ENCODE measurements at regions not wholly inside any gene's neighbourhood (a gene's known extent, or its start where the extent isn't known, plus 50 kb on each side); places are given as distances from the start of the nearest gene placed in this dataset.

DNA sequence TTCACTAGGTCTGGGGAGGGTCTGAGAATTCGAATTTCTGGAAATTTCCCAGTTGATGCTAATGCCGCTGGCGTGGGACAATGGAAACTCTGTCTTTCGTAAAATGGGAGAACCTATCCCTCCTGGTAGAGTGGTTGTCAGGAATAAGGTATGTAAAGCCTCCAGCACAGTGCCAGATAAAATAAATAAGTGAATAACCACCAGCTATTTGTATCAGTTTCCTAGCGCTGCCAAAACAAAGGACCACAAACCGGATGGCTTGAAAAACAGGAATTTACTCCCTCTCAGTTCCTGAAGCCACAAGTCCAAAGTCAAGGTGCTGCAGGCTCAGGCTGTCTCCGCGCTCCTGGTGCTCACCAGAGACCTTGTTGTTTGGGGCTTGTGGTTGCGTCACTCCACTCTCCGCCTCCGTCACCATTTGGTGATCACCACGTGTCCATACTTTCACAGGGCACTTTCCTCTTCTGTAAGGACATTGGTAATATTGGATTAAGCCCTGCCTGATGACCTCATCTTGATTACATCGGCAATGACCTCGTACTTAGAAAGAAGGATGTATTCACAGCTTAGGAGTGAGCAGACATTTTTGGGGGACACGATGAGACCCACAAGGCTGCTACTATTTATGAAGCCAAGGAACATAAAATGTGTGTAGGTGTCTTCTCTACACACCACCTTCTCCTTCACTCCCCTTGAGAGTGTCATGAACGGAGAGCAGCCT lies 428.5 kb downstream of the IRS2 start:
- intact Hi-C loops (cut with DNase I): no loop called here
- no peak for DNase-seq (ENCODE audit: low spot score)

DNA sequence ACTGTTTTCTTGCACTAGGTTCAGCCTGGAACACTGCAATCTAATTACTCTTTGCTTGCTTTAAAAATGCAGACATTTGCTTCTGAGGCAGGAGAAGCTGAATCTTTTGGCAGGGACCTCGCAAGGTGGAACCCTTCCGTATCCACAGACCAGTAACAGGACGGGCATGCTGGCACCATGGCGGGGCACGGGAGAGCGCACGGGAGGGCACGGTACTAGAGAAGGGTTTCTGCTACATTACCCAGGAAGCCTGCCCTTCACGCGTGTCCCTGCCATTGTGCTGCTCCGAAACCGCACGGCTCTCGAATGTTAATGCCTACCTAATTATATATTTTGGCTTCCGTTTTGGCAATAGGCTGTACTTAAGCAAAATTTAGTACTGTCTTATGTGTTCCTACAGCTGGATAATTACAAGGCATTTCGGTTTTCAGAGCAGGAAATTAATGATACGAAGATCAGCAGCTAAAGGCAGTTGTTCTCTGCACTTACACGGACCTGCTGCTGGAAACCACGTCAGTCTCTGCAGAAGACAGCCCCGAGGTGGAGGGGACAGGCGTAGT lies 430.4 kb downstream of the IRS2 start:
- no peak for DNase-seq (ENCODE audit: low spot score)
- intact Hi-C loops (cut with DNase I): no loop called here

- DNase-seq (ENCODE audit: low spot score): no peak
- intact Hi-C loops (cut with DNase I): no loop called here
These were observed 431.2 kb downstream of the IRS2 start for GRCh38 chr13:109355166-109355565.

DNA sequence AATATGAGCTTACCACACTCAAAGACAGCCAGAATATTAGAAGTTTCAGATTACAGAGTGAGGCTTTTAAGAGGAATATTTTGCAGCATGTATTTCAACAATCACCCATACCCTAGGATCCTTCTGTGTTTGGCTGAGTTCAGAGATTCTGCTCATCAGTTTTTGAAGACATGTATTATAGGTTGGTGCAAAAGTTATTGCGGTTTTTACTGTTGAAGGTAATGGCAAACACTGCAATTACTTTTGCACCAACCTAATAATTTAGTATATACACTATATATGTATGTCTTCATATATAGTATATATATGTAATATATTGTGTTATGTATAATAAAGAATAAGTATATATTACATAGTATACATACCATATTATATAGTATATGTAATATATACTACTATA lies 435.1 kb downstream of the IRS2 start:
- intact Hi-C loops (cut with DNase I): no loop called here
- DNase-seq (ENCODE audit: low spot score): no peak

DNA sequence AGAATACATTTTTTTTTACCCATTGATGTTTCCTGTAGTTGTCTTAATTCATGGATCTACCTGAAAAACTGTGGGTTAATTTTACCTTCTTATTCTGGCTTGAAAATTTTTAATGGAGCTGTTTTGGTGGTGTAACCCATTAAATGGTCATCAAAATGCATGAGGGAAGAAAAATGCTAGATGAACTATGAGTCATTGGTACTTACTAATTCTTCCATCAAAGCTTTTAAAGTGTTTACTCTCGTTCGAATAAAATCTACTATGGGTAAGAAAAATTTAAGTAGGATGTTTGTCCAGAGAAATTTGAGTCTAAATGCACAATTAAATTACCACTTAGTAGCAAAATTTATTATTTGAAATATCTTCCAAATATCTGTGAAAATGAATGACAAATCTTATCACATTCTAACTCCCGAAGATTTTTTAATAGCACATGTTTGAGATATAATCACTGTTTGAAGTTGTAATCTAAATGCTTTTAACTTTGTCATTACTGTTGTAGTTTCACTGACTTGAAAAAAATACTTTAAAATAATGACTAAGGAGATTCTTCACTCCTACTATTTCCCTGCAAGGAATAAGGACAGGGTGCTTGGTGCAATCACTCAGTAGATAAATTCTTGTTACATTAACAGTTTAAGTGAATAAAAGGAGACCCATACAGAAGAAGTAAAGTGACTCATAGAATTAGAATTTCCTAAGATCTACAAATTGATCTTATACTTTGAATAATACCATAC lies 437.7 kb downstream of the IRS2 start:
- intact Hi-C loops (cut with DNase I): no loop called here
- no peak for DNase-seq (ENCODE audit: low spot score)

DNA sequence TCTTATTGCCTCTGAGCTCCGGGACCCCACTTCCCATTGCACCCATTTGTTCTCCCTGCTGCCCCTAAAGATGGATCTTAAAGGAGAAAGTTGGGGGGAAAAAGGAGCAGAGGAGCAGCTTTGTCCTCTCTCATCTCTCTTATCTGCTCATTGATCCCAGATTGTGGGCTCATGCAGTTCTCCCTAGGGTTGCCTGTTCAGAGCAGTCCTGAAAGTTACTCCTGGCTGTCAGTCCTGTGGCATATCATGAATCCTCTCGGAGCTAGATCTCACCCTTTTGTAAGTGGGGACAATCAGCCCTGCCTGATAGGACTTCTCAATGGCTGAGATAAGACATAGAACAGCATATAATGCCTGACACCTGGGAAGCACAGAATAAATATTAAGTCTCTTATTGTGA lies 440.3 kb downstream of the IRS2 start:
- no peak for DNase-seq (ENCODE audit: low spot score)
- intact Hi-C loops (cut with DNase I): no loop called here

DNA sequence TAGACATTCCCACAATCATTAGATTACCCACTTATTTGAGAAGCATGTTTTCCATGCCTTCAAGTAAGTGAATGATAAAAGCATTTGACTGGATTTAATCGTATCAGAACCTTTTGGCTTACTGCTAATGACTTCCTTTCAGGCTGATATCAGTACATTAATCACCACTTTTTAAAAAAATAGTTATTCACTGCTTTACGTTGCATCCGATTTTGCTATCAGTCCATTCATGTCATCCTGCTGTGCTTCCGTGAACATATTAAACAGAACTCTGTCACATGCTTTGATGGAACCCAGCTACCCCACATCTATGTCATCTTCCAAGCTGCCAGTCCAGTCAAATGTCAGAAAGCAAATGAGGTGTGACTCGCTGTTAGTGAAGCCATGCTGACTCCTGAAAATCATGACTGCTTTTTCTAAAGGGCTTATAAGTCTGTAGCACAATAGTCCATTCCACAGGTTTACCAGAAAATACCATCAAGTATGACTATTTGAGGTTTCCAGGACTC lies 440.9 kb downstream of the IRS2 start:
- intact Hi-C loops (cut with DNase I): no loop called here
- DNase-seq (ENCODE audit: low spot score): no peak

DNA sequence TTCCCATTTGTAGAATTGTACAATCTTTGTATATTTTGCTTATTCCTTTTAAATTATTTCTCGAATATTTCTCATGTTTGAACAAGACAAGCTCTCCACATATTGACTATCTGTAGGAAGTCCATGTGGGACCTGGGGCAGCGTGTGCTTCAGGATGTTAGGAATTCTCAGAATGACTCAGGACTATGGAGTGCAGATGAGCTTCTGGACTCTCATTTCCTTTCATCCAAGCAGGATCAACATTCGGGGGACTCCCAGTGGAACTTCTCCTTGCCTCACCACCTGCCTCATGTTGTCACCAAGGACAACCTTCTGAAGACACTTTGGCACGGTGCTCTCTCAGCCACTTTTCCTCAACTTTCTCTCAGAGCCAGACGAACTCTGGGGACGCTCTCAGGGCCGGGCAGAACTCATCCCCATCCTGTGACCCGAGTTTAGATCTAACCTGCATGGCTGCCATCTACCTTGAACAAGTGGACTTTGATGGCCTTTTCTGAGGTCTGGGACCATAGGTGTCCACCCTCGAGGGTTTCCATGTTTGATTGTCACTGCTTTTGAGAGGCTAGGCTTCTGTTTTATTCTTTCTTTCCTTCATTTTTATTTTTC lies 441.7 kb downstream of the IRS2 start:
- DNase-seq (ENCODE audit: low spot score): no peak
- intact Hi-C loops (cut with DNase I): no loop called here

- no peak for DNase-seq (ENCODE audit: low spot score)
- intact Hi-C loops (cut with DNase I): no loop called here
These were observed 449.7 kb downstream of the IRS2 start for GRCh38 chr13:109336730-109337129.

DNA sequence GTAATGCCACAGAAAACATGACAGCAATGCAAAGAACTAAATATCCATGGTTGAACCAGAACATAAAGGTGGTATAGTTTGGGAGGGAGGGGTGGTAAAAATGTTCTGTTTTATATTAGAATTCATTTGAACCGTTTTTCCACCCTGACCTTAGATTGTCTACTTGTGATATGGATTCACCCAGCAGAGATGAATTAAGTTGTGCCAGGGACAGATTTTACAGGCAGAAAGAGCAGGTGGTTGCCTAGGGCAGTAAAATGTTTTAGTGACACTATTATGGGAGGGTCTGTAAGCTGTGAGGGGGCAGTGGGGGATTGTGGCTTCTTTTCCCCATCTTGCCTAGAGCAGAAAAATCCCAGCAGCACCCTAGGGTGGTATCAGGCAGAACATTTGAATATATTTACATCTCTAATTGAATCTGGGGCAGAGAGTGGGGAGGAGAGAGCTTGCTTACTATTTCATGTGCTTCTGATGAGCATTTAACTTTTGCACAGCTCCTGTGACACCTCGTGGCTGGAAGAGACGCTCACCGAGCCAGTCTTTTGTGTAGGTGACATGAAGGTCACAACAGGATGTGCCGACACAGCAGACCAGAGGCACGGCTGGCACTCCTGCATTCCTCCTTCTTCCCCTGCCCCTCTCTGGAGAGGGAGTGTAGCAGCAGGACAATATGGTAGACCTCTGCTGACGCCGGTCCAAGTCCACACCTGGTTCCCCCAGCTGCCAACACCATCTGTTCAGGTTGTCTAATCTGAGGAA lies 452.3 kb downstream of the IRS2 start:
- intact Hi-C loops (cut with DNase I): loop anchor here (5.0 kb wide), 1 partner anchor 187 kb away; no protein-coding TSS in a partner anchor
- DNase-seq (ENCODE audit: low spot score): no peak

GRCh38 chr13:109332506-109333499 lies 453.6 kb downstream of the IRS2 start:
- DNase-seq (ENCODE audit: low spot score): no peak
- intact Hi-C loops (cut with DNase I): loop anchor here (5.0 kb wide), 1 partner anchor 186 kb away; no protein-coding TSS in a partner anchor

DNA sequence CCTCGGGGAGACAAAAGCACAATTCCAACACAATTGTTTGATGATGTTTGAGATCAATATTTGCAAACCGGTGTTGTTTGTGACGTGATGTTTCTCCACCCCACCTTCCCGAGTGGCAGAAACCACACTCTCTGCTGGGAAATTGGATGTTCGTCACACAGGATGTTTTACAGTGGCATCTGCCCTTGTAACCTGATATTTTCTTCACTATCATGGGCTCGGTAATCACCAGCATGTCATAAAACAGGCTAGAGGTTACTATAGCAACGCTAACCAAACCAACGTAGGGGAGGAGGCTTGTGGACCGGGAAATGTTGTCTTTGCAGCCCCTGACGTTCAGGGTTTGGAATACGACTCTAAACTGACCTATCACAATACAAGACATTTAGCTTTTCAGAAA lies 454.5 kb downstream of the IRS2 start:
- intact Hi-C loops (cut with DNase I): loop anchor here (5.0 kb wide), 1 partner anchor 185 kb away; no protein-coding TSS in a partner anchor
- no peak for DNase-seq (ENCODE audit: low spot score)

GRCh38 chr13:109331011-109331433 lies 455.4 kb downstream of the IRS2 start:
- DNase-seq (ENCODE audit: low spot score): no peak
- intact Hi-C loops (cut with DNase I): loop anchor here (5.0 kb wide), 1 partner anchor 184 kb away; no protein-coding TSS in a partner anchor

DNA sequence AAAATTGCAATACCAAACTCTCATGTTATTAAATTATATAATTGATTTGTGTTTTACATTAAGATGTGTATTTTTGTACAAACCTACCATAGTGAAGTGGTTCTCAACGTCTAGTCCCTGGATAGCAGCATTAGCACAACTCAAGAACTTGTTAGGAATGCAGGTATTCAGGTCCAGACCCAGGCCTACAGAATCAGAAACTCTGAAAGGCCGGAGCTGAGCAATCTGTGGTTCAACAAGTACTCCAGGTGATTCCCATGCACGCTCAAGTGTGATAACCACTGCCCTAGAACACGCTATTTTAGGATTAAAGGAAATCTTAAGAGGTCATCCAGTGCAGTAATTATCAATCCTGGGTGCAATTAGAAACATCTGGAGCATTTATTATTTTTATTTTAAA lies 456.3 kb downstream of the IRS2 start:
- intact Hi-C loops (cut with DNase I): loop anchor here (5.0 kb wide), 1 partner anchor 183 kb away; no protein-coding TSS in a partner anchor
- no peak for DNase-seq (ENCODE audit: low spot score)

- intact Hi-C loops (cut with DNase I): no loop called here
- DNase-seq (ENCODE audit: low spot score): no peak
These were observed 457.2 kb downstream of the IRS2 start for GRCh38 chr13:109329175-109329574.

DNA sequence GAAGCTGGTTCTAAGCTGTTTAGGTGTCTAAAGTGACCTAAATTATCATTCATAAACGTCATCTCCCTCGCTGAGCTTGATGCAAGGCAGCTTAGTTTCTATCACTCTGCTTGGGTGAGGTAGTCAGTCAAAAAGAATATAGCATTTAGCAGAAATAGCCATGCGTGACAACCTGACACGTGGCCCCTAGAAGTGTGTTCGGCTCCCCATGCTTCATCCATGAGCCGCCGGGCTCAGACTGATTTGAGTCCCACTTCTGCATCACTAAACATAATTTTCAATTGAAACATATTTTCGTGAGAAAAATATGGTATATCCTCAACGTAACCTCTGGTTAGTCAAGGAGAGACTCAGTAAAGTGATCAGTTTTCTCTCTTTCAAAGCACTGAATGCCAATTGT lies 459.8 kb downstream of the IRS2 start:
- intact Hi-C loops (cut with DNase I): no loop called here
- DNase-seq (ENCODE audit: low spot score): no peak

DNA sequence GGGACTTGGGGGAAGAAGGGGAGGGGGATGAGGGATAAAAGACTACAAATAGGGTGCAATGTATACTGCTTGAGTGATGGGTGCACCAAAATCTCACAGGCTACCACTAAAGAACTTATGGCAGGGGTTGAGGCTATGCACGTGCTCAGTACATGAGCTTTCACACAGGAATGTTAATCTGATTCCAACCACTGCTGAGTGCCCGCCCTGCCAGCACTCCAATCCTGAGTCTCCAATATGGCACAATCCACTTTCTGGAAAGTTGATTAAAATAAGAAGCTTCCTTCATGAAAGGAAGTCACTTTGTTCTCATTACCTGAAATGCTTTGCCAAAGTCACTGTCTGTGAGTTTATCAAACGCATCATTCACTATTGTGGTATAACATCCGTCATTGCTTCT lies 463.0 kb downstream of the IRS2 start:
- DNase-seq (ENCODE audit: low spot score): no peak
- intact Hi-C loops (cut with DNase I): no loop called here

DNA sequence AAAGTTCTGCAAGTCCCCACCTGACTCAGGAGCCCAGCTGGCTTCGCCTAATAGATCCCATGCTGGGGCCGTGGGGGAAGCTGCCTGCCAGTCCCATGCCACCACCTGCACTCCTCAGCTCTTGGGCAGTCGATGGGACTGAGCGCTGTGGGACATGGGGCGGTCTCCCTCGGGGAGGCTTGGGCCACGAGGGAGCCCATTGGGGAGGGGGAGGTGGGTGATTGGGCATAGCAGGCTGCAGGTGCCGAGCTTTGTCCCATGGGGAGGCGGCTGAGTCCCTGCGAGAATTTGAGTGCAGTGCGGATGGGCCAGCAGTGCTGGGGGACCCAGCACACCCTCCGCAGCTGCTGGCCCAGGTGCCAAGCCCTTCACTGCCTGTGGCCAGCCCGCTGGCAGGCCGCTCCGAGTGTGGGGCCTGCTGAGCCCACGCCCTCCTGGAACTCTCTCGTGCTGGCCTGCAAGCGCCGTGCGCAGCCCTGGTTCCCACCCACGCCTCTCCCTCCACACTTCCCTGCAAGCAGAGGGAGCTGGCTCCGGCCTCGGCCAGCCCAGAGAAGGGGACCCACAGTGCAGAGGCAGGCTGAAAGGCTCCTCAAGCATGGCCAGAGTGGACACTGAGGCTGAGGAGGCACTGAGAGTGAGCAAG lies 467.3 kb downstream of the IRS2 start:
- intact Hi-C loops (cut with DNase I): no loop called here

More for the DNA sequence above, 467.3 kb downstream of the IRS2 start:
- DNase-seq (ENCODE audit: low spot score): no peak

Data from cardiac septum (tissue), 1 donor.